ENCODE measurements at regions not wholly inside any gene's neighbourhood (a gene's known extent, or its start where the extent isn't known, plus 50 kb on each side); places are given as distances from the start of the nearest gene placed in this dataset.
A peak's percentile ranks its signal among the peaks of the same experiment; 100 is the strongest.

GRCh38 chr5:56457887-56458812 is 225.0 kb upstream of the ANKRD55 start (continued):
- peak; percentile 48; the same call in 1 of the 2 replicates for TF ChIP-seq NFIC (IDR thresholded peaks at IDR 0.05; ENCODE audit: borderline replicate concordance)
- 0 out of 2 replicates have a peak, but pooled peaks have one; percentile 35 for TF ChIP-seq REST (IDR thresholded peaks at IDR 0.05; ENCODE audit: low read depth, low read length)
- TF ChIP-seq GATA2 (CRISPR knock-in tag; IDR thresholded peaks at IDR 0.05): peak; percentile 55; the same call in 1 of the 2 replicates

GRCh38 chr5:56456002-56456401 is 222.9 kb upstream of the ANKRD55 start:
- POLR2A ChIA-PET: no interaction called here
- WGBS (ENCODE audit: low lambda C conversion rate): 92% methylated on average over 3 of the region's 4 CpGs
- CTCF ChIA-PET: no interaction called here
- no peak for DNase-seq
- Histone ChIP-seq H3K4me2 (no peak overlapping the region), H3K36me3 (replicated peaks in 1 of 2; ENCODE audit: control insufficient read depth in 1 of 2, insufficient read depth in 2 of 2, low read length in 1 of 2) (no peaks in the 10 kb centered on the region), H4K20me1 (ENCODE audit: insufficient read depth) (no peaks in the 10 kb centered on the region), H3K27ac (ENCODE audit: low read depth in 2 of 2, low read length in 1 of 2) (peak overlapping the region in 1 of 2 experiments; percentile 99; a peak in 3 of 4 replicates), H3K4me1 (ENCODE audit: control insufficient read depth in 1 of 2, insufficient read depth in 2 of 2, low read depth in 1 of 2, low read length in 1 of 2) (peaks cover 22 to 57% of the 10 kb centered on the region in 2 experiments; a peak in 3 of 4 replicates), H3K27me3 (ENCODE audit: insufficient read depth) (no peaks in the 10 kb centered on the region), H3F3A (replicated peaks; ENCODE audit: insufficient read depth) (peaks cover 12% of the 10 kb centered on the region), H3K79me2 (ENCODE audit: insufficient read depth) (no peaks in the 10 kb centered on the region), H3K9me2 (no peaks in the 10 kb centered on the region), H2AFZ (ENCODE audit: low read depth) (no peak overlapping the region), H3K4me3 (ENCODE audit: low read depth in 2 of 2, low read length in 1 of 2) (no peak overlapping the region), H3K9ac (no peak overlapping the region), H3K9me3 (no peaks in the 10 kb centered on the region)
- TF ChIP-seq REST (IDR thresholded peaks at IDR 0.05; ENCODE audit: low read depth, low read length): no peak
- TF ChIP-seq MAX (IDR thresholded peaks at IDR 0.05; ENCODE audit: low read depth): 0 out of 2 replicates have a peak, but pooled peaks have one; percentile 15
- TF ChIP-seq NFIC (IDR thresholded peaks at IDR 0.05; ENCODE audit: borderline replicate concordance): no peak
- no peak for TF ChIP-seq MXI1 (IDR thresholded peaks at IDR 0.05; ENCODE audit: low read depth, low read length)
- TF ChIP-seq USF1 (IDR thresholded peaks at IDR 0.05; ENCODE audit: borderline replicate concordance, low read depth): peak; percentile 34; the same call in 1 of the 2 replicates
